Muscle of arm (tissue), 1 donor: ENCODE measurements at regions not wholly inside any gene's neighbourhood (a gene's known extent, or its start where the extent isn't known, plus 50 kb on each side); places are given as distances from the start of the nearest gene placed in this dataset.
"Not testable (repeated sequence)": the region's sequence is repeated elsewhere in the genome, so short reads cannot be mapped to it uniquely, and the experiment has no call there.

Experiments used
- DNase-seq: peaks from one replicate; pipeline ENCODE4 v3.0.0-alpha.2; 2013

- no peak for DNase-seq
Measured at GRCh38 chr7:152594801-152595200, 81.1 kb downstream of the XRCC2 start.

- DNase-seq: no peak
Measured at GRCh38 chr7:152591976-152592375, 84.0 kb downstream of the XRCC2 start.

GRCh38 chr7:152590481-152590880 is 85.5 kb downstream of the XRCC2 start:
- DNase-seq: no peak

GRCh38 chr7:152589821-152590220 is 86.1 kb downstream of the XRCC2 start:
- DNase-seq: not testable (repeated sequence)

GRCh38 chr7:152588350-152588749 is 87.6 kb downstream of the XRCC2 start:
- no peak for DNase-seq

- DNase-seq: no peak
Measured at GRCh38 chr7:152587366-152587765, 88.6 kb downstream of the XRCC2 start.

- no peak for DNase-seq
Measured at GRCh38 chr7:152583006-152583405, 92.9 kb downstream of the XRCC2 start.

- DNase-seq: no peak
Measured at GRCh38 chr7:152579070-152579469, 96.9 kb downstream of the XRCC2 start.

GRCh38 chr7:152577339-152577738 is 98.6 kb downstream of the XRCC2 start:
- DNase-seq: no peak

GRCh38 chr7:152574892-152575548 is 100.9 kb downstream of the XRCC2 start:
- DNase-seq: no peak

- DNase-seq: not testable (repeated sequence)
Measured at GRCh38 chr7:152573186-152573585, 102.8 kb downstream of the XRCC2 start.

GRCh38 chr7:152572101-152572500 is 103.8 kb downstream of the XRCC2 start:
- DNase-seq: no peak

GRCh38 chr7:152571068-152571467 is 104.9 kb downstream of the XRCC2 start:
- no peak for DNase-seq

GRCh38 chr7:152568972-152569371 is 107.0 kb downstream of the XRCC2 start:
- no peak for DNase-seq

GRCh38 chr7:152565731-152566130 is 110.2 kb downstream of the XRCC2 start:
- no peak for DNase-seq

- DNase-seq: no peak
Measured at GRCh38 chr7:152564656-152565250, 111.2 kb downstream of the XRCC2 start.

- no peak for DNase-seq
Measured at GRCh38 chr7:152556013-152556755, 119.8 kb downstream of the XRCC2 start.

GRCh38 chr7:152553671-152554317 is 118.0 kb upstream of the KMT2C start:
- no peak for DNase-seq

- no peak for DNase-seq
Measured at GRCh38 chr7:152551304-152552036, 115.7 kb upstream of the KMT2C start.

- DNase-seq: no peak
Measured at GRCh38 chr7:152544971-152545619, 109.3 kb upstream of the KMT2C start.

GRCh38 chr7:152544481-152544927 is 108.7 kb upstream of the KMT2C start:
- no peak for DNase-seq
